Mucosa of descending colon (tissue), 3 donors: ENCODE measurements at regions not wholly inside any gene's neighbourhood (a gene's known extent, or its start where the extent isn't known, plus 50 kb on each side); places are given as distances from the start of the nearest gene placed in this dataset.

Source experiments
- ATAC-seq: fragments of 200-7000 bp; cut with Tn5 transposase; one replicate; pipeline ENCODE4 v1.9.1; 2020; ENCODE audit warnings: mild to moderate bottlenecking, moderate library complexity
- DNase-seq, 3 donors: peaks; one replicate each; pipeline ENCODE4 v3.0.0-alpha.2; 2020
- H3K36me3 ChIP-seq: fragments of 200-600 bp; one replicate; pipeline ENCODE4 v1.8.0; 2021; ENCODE audit warnings: low read depth, mild to moderate bottlenecking
- H3K4me1 ChIP-seq: fragments of 200-600 bp; one replicate; pipeline ENCODE4 v1.8.0; 2021; ENCODE audit warnings: low read depth, mild to moderate bottlenecking
- H3K4me3 ChIP-seq: fragments of 200-600 bp; one replicate; pipeline ENCODE4 v1.8.0; 2021; ENCODE audit warnings: mild to moderate bottlenecking
- H3K9me3 ChIP-seq: fragments of 200-600 bp; one replicate; pipeline ENCODE4 v1.8.0; 2021; ENCODE audit warnings: mild to moderate bottlenecking
- intact Hi-C, 2 donors: fragments of 100-400 bp; cut with DNase I in 1 of 2; cut with micrococcal nuclease in 1 of 2; formaldehyde crosslinking; loops; one replicate each; pipeline versions ENCODE4 v1.11.0 to v1.11.1; 2022; cut with DNase I, micrococcal nuclease
- TF ChIP-seq, protein P1 (sequence below): fragments of 200-600 bp; IDR thresholded peaks from one replicate; pipeline ENCODE4 v1.8.0; 2022; ENCODE audit warnings: antibody characterized with exemption, mild to moderate bottlenecking
- donor health status: DM: no; HTN: no; CAD: no; lungs with moderate emphysema.
- donor health status: DM: no; HTN: no; CAD: no.
- donor health status: DM: no; HTN: yes; CAD: no.

DNA sequence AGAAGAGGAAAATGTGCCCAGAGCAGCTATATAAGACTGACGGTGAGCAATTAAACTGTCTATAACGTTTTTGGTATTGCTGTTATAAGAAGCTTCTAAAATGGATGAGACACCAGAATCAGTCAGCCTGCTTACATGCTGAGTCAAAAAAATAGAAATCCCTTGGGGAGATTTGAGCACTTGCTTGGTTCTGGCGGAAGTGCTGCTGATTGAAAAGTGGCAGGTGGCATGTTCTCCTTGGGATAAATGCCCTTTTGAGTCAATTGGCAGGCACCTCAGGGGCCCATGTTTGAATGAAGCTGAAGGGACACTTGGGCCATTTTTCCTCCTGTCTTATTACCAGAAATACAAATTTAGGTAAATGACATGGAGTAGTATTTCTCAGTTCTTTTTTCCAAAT, 148.7 kb downstream of the PTCHD1 start:
- Histone ChIP-seq H3K9me3 (no peaks in the 10 kb centered on the region), H3K4me3 (no peak overlapping the region), H3K4me1 (no peaks in the 10 kb centered on the region), H3K36me3 (no peaks in the 10 kb centered on the region)
- DNase-seq (no peak), ATAC-seq (no peak)
- intact Hi-C loops = no loop called here
- TF ChIP-seq, protein P1, sequence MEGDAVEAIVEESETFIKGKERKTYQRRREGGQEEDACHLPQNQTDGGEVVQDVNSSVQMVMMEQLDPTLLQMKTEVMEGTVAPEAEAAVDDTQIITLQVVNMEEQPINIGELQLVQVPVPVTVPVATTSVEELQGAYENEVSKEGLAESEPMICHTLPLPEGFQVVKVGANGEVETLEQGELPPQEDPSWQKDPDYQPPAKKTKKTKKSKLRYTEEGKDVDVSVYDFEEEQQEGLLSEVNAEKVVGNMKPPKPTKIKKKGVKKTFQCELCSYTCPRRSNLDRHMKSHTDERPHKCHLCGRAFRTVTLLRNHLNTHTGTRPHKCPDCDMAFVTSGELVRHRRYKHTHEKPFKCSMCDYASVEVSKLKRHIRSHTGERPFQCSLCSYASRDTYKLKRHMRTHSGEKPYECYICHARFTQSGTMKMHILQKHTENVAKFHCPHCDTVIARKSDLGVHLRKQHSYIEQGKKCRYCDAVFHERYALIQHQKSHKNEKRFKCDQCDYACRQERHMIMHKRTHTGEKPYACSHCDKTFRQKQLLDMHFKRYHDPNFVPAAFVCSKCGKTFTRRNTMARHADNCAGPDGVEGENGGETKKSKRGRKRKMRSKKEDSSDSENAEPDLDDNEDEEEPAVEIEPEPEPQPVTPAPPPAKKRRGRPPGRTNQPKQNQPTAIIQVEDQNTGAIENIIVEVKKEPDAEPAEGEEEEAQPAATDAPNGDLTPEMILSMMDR = no peak

DNA sequence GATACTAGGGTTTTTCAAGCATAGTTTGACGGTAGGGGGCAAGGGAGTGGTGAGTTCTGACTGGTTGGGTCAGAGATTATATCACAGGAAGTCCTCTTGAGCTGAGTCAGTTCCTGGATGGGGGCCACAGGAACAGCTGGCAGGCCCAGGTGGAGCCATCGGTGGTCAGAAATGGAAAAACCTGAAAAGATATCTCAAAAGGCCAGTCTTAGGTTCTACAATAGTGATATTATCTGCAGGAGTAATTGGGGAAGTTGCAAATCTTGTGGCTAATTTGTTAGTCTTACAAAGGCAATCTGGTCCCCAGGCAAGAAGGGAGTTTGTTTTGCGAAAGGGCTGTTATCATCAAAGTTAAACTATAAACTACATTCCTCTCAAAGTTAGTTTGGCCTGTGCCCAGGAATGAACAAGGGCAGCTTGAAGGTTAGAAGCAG, 159.3 kb downstream of the PTCHD1 start:
- peak in 1 of 3 donors; percentile 12 for DNase-seq
- ATAC-seq = peak; percentile 67
- Histone ChIP-seq H3K36me3 (no peaks in the 10 kb centered on the region), H3K4me3 (no peak overlapping the region), H3K9me3 (no peaks in the 10 kb centered on the region), H3K4me1 (no peaks in the 10 kb centered on the region)
- intact Hi-C loops = no loop called here
- TF ChIP-seq, protein P1 = no peak

DNA sequence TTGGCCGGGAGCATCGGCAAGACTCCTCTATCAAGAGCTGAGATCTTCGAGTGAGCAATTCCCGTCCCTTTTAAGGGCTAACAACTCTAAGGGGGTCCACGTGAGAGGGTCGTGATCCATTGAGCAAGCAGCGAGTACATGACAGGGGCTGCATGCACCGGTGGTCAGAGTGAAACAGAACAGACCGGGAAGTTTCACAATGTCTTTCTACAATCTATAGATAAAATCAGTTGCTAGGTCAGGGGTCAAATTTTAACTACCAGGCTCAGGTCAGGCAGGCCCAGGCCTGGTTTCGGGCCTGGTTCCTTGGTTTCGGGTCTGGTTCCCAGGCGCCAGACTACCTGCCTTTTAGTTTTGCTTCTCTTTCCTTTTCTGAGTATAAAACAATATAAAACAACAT, 160.1 kb downstream of the PTCHD1 start:
- intact Hi-C loops = no loop called here
- no peaks in the 10 kb centered on the region for H3K4me1 ChIP-seq

DNA sequence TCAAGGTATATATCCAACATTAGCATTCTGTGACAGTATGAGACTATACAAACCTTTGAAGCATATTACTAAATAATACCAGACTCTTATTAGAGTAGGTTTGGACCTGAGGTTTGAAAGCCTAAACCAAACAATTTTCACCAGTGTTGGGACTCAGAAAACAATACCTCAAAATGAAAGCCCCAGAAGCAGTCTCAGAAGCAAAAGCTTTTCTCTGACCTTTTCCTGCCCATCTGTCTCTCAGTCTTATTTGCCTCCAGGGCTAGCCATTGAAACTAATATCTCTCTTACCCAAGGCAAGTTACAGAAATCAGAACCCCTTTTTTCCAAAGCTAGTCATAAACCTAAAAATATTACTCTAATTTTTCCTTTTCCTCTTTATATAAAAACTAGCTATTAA, 163.3 kb downstream of the PTCHD1 start:
- no peak for DNase-seq
- intact Hi-C loops = no loop called here
- TF ChIP-seq, protein P1 = no peak
- H3K4me3 ChIP-seq = no peak overlapping the region
- no peaks in the 10 kb centered on the region for H3K36me3 ChIP-seq
- no peaks in the 10 kb centered on the region for H3K9me3 ChIP-seq
- no peak for ATAC-seq
- no peaks in the 10 kb centered on the region for H3K4me1 ChIP-seq

More for the DNA sequence above, 160.1 kb downstream of the PTCHD1 start:
- Histone ChIP-seq H3K36me3 (no peaks in the 10 kb centered on the region), H3K4me3 (no peak overlapping the region), H3K9me3 (no peaks in the 10 kb centered on the region)
- TF ChIP-seq, protein P1 = no peak
- ATAC-seq = no peak
- DNase-seq = no peak

DNA sequence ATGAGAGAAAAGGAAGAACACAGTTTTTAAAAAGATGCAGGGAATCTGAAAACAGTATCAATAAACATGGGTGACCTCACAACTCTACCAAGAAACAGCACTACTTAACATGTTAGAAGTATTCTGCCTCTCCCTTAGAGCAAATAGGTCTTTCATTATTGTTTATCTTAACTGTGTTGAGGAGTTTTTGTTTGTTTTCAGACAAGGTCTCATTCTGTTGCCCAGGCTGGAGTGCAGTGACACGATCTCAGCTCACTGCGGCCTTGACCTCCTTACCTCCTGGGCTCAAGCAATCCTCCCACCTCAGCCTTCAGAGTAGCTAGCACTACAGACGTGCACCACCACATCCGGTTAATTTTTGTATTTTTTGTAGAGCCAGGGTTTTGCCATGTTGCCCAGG, 165.3 kb upstream of the PRDX4 start:
- no peaks in the 10 kb centered on the region for H3K9me3 ChIP-seq
- H3K36me3 ChIP-seq = no peaks in the 10 kb centered on the region
- TF ChIP-seq, protein P1 = no peak
- no peak overlapping the region for H3K4me3 ChIP-seq
- H3K4me1 ChIP-seq = no peaks in the 10 kb centered on the region
- ATAC-seq (no peak), DNase-seq (no peak)
- intact Hi-C loops = no loop called here
